B cell (primary cell): ENCODE measurements at regions not wholly inside any gene's neighbourhood (a gene's known extent, or its start where the extent isn't known, plus 50 kb on each side); places are given as distances from the start of the nearest gene placed in this dataset.

Experiments used
- ATAC-seq: fragments of 200-7000 bp; cut with Tn5 transposase; one replicate; pipeline ENCODE4 v1.10.0; 2021; ENCODE audit warnings: low read depth, mild to moderate bottlenecking, moderate number of reproducible peaks, moderate library complexity
- CTCF ChIA-PET: fragments of 350-600 bp; sonication (Branson Sonifier 250); formaldehyde crosslinking; loops from one replicate; lab custom pipeline; 2021; ENCODE audit warnings: antibody characterized with exemption, inconsistent platforms; lab: Charles Lee
- POLR2A ChIA-PET: fragments of 350-600 bp; sonication (Branson Sonifier 250); formaldehyde crosslinking; loops from one replicate; lab custom pipeline; 2021; ENCODE audit warnings: antibody characterized with exemption; lab: Charles Lee
- DNase-seq: peaks from one replicate; pipeline ENCODE4 v3.0.0; 2013
- H2AFZ ChIP-seq: 2 replicates; pipeline ENCODE4 v1.6.1; 2012; ENCODE audit warnings: mild to moderate bottlenecking, low read depth, low read length; ENCODE audit not compliant: insufficient read depth, poor library complexity, severe bottlenecking
- H3K27ac ChIP-seq, 2 donors: 1 replicate in 1 of 2; 2 replicates in 1 of 2; pipeline ENCODE4 v1.5.1; 2012 to 2013; ENCODE audit warnings: low read length in 2 of 2, mild to moderate bottlenecking in 2 of 2, moderate library complexity in 1 of 2
- H3K27me3 ChIP-seq, 4 experiments: fragments of 200-600 bp in 1 of 4; sonication (generic) in 1 of 4; replicated peaks in 1 of 4; 1 replicate in 2 of 4; 2 replicates in 2 of 4; pipeline versions ENCODE4 v1.6.1 to v1.7.0; 2013 to 2016; ENCODE audit warnings: low read length in 3 of 4, mild to moderate bottlenecking in 2 of 4, mixed read lengths in 1 of 4, moderate library complexity in 1 of 4; ENCODE audit not compliant: insufficient read depth in 4 of 4, control insufficient read depth in 3 of 4; ENCODE audit errors: control extremely low read depth in 1 of 4
- H3K36me3 ChIP-seq, 2 experiments: replicated peaks in 1 of 2; 1 replicate in 1 of 2; 2 replicates in 1 of 2; pipeline versions ENCODE4 v1.6.1 to v1.7.1; 2013; ENCODE audit warnings: low read length in 1 of 2; ENCODE audit not compliant: insufficient read depth in 2 of 2, control insufficient read depth in 1 of 2; ENCODE audit errors: control extremely low read depth in 1 of 2, extremely low read depth in 1 of 2
- H3K4me1 ChIP-seq, 2 donors: fragments of 200-600 bp in 1 of 2; sonication (generic) in 1 of 2; 1 replicate in 1 of 2; 2 replicates in 1 of 2; pipeline versions ENCODE4 v1.5.1 to v1.6.1; 2013 to 2017; ENCODE audit warnings: low read length in 2 of 2; ENCODE audit not compliant: control insufficient read depth in 2 of 2, insufficient read depth in 2 of 2
- H3K4me2 ChIP-seq: replicated peaks from 2 replicates; pipeline ENCODE3; 2012; ENCODE audit warnings: mild to moderate bottlenecking, low read depth, low read length; ENCODE audit not compliant: poor library complexity, severe bottlenecking
- H3K4me3 ChIP-seq, 5 experiments: fragments of 200-600 bp in 1 of 5; sonication (generic) in 1 of 5; 1 replicate in 3 of 5; 2 replicates in 2 of 5; pipeline versions ENCODE4 v1.5.1 to v1.7.0; 2011 to 2016; ENCODE audit warnings: low read length in 4 of 5, mild to moderate bottlenecking in 4 of 5, low read depth in 2 of 5, control low read depth in 1 of 5, moderate library complexity in 1 of 5; ENCODE audit not compliant: insufficient read depth in 1 of 5; ENCODE audit errors: control extremely low read depth in 1 of 5, extremely low read depth in 1 of 5
- H3K79me2 ChIP-seq: fragments of 200-600 bp; sonication (generic); one replicate; pipeline ENCODE4 v1.6.0; 2016; ENCODE audit warnings: low read length; ENCODE audit not compliant: control insufficient read depth, insufficient read depth
- H3K9ac ChIP-seq: fragments of 200-600 bp; sonication (generic); 2 replicates; pipeline ENCODE4 v1.6.1; 2017; ENCODE audit warnings: mild to moderate bottlenecking, low read length, moderate library complexity
- H3K9me3 ChIP-seq, 3 donors: one replicate each; pipeline versions ENCODE4 v1.6.1 to v1.7.1; 2013; ENCODE audit warnings: low read length in 2 of 3; ENCODE audit not compliant: control insufficient read depth in 2 of 3, insufficient read depth in 1 of 3; ENCODE audit errors: control extremely low read depth in 1 of 3
- H4K20me1 ChIP-seq: 2 replicates; pipeline ENCODE4 v1.6.0; 2012; ENCODE audit warnings: mild to moderate bottlenecking, low read length; ENCODE audit not compliant: insufficient read depth, control insufficient read depth, poor library complexity, severe bottlenecking
- H3K27ac Mint-ChIP-seq: one replicate; pipeline ENCODE4 v1.8.0; 2021; ENCODE audit warnings: mixed read lengths
- H3K27me3 Mint-ChIP-seq: one replicate; pipeline ENCODE4 v1.8.0; 2021; ENCODE audit warnings: mixed read lengths
- H3K4me1 Mint-ChIP-seq: one replicate; pipeline ENCODE4 v1.8.0; 2021; ENCODE audit warnings: mixed read lengths
- H3K4me3 Mint-ChIP-seq: one replicate; pipeline ENCODE4 v1.8.0; 2021; ENCODE audit warnings: mixed read lengths
- H3K9me3 Mint-ChIP-seq: one replicate; pipeline ENCODE4 v1.8.0; 2022; ENCODE audit warnings: mixed read lengths; ENCODE audit not compliant: insufficient read depth
- EZH2 ChIP-seq: IDR thresholded peaks from 2 replicates; pipeline ENCODE4 v1.6.1; 2012; ENCODE audit warnings: borderline replicate concordance, low read depth, mild to moderate bottlenecking, moderate library complexity, low read length; ENCODE audit not compliant: insufficient read depth, poor library complexity, severe bottlenecking
- WGBS: methylation state at CpG from one replicate; pipeline ENCODE4 v1.1.5; 2013; ENCODE audit warnings: missing lambda C conversion rate; ENCODE audit not compliant: insufficient coverage; 5-methylcytosine and 5-hydroxymethylcytosine counted together
- intact Hi-C: fragments of 100-400 bp; cut with micrococcal nuclease; formaldehyde crosslinking; loops from one replicate; pipeline ENCODE4 v1.10.0; 2022
- TF ChIP-seq, protein P1 (sequence below): fragments of 200-600 bp; IDR thresholded peaks from one replicate; pipeline ENCODE4 v1.8.0; 2022; ENCODE audit warnings: antibody characterized with exemption, mild to moderate bottlenecking

- Histone ChIP-seq H3K4me1 (peaks cover 17 to 19% of the 10 kb centered on the region in 2 donors), H2AFZ (no peak overlapping the region), H4K20me1 (peaks cover 51% of the 10 kb centered on the region), H3K79me2 (peaks cover 87% of the 10 kb centered on the region), H3K9ac (no peak overlapping the region), H3K9me3 (peaks cover 0 to 7% (median 0%) of the 10 kb centered on the region in 3 donors), H3K4me2 (no peak overlapping the region), H3K27ac (no peak overlapping the region), H3K27me3 (no peaks in the 10 kb centered on the region), H3K4me3 (no peak overlapping the region), H3K36me3 (peaks cover 0 to 3% of the 10 kb centered on the region in 2 experiments)
- Mint-ChIP-seq H3K4me3 (no peak overlapping the region), H3K27ac (no peak overlapping the region), H3K9me3 (no peaks in the 10 kb centered on the region), H3K4me1 (peaks cover 34% of the 10 kb centered on the region), H3K27me3 (no peaks in the 10 kb centered on the region)
- DNase-seq (no peak), ATAC-seq (no peak)
- ChIA-PET POLR2A (no interaction called here), CTCF (no interaction called here)
- TF ChIP-seq EZH2: no peak
- TF ChIP-seq, protein P1, sequence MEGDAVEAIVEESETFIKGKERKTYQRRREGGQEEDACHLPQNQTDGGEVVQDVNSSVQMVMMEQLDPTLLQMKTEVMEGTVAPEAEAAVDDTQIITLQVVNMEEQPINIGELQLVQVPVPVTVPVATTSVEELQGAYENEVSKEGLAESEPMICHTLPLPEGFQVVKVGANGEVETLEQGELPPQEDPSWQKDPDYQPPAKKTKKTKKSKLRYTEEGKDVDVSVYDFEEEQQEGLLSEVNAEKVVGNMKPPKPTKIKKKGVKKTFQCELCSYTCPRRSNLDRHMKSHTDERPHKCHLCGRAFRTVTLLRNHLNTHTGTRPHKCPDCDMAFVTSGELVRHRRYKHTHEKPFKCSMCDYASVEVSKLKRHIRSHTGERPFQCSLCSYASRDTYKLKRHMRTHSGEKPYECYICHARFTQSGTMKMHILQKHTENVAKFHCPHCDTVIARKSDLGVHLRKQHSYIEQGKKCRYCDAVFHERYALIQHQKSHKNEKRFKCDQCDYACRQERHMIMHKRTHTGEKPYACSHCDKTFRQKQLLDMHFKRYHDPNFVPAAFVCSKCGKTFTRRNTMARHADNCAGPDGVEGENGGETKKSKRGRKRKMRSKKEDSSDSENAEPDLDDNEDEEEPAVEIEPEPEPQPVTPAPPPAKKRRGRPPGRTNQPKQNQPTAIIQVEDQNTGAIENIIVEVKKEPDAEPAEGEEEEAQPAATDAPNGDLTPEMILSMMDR: no peak
- WGBS: no CpG with 5 or more reads among the region's 3 CpGs
- intact Hi-C loops: loop anchor here (5.0 kb wide), 1 partner anchor 177 kb away; the partner anchor contains the start of gene SIPA1L1
These were observed 433.2 kb upstream of the RGS6 start for GRCh38 chr14:71499018-71499417.

- Histone ChIP-seq H3K9ac (no peak overlapping the region), H3K36me3 (peaks cover 0 to under 1% of the 10 kb centered on the region in 2 experiments), H4K20me1 (peaks cover 5% of the 10 kb centered on the region), H3K27ac (no peak overlapping the region), H3K9me3 (no peaks in the 10 kb centered on the region), H3K4me2 (no peak overlapping the region), H3K4me1 (no peaks in the 10 kb centered on the region), H2AFZ (no peak overlapping the region), H3K27me3 (no peaks in the 10 kb centered on the region), H3K79me2 (peaks cover 35% of the 10 kb centered on the region), H3K4me3 (no peak overlapping the region)
- TF ChIP-seq, protein P1: no peak
- TF ChIP-seq EZH2: no peak
- Mint-ChIP-seq H3K4me3 (no peak overlapping the region), H3K4me1 (peaks cover 8% of the 10 kb centered on the region), H3K27me3 (no peaks in the 10 kb centered on the region), H3K27ac (no peak overlapping the region), H3K9me3 (no peaks in the 10 kb centered on the region)
- ATAC-seq: no peak
- intact Hi-C loops: no loop called here
- ChIA-PET CTCF (interaction anchor here (0.6 kb wide), 1 partner anchor 792 kb away, joined by 3 read pairs; no protein-coding TSS in a partner anchor), POLR2A (no interaction called here)
- WGBS: 100% methylated on average over 3 of the region's 3 CpGs
- DNase-seq: no peak
These were observed 424.5 kb upstream of the RGS6 start for GRCh38 chr14:71507681-71508080.
